H9 (cell line): ENCODE measurements at regions not wholly inside any gene's neighbourhood (a gene's known extent, or its start where the extent isn't known, plus 50 kb on each side); places are given as distances from the start of the nearest gene placed in this dataset.

Source experiments
- DNase-seq: peaks from one replicate; pipeline ENCODE4 v3.0.0-alpha.2; 2017
- H2AFZ ChIP-seq: one replicate; pipeline ENCODE4 v1.6.1; 2013; ENCODE audit warnings: mild to moderate bottlenecking, low read length, control low read depth, moderate library complexity
- H2AK5ac ChIP-seq: 2 replicates; pipeline ENCODE4 v1.6.1; 2013; ENCODE audit warnings: low read length, control low read depth, mixed read lengths; ENCODE audit not compliant: insufficient read length
- H2BK120ac ChIP-seq: one replicate; pipeline ENCODE4 v1.6.1; 2013; ENCODE audit warnings: low read depth, mild to moderate bottlenecking, low read length, control low read depth, inconsistent platforms; ENCODE audit not compliant: poor library complexity, severe bottlenecking
- H2BK12ac ChIP-seq: 2 replicates; pipeline ENCODE4 v1.6.1; 2013; ENCODE audit warnings: low read length, control low read depth, mixed read lengths, low read depth; ENCODE audit not compliant: insufficient read length
- H2BK15ac ChIP-seq: 2 replicates; pipeline ENCODE4 v1.6.1; 2013; ENCODE audit warnings: low read depth, low read length, control low read depth
- H2BK20ac ChIP-seq: one replicate; pipeline ENCODE4 v1.6.1; 2013; ENCODE audit warnings: low read depth, mild to moderate bottlenecking, low read length, control low read depth, inconsistent platforms; ENCODE audit not compliant: poor library complexity, severe bottlenecking
- H2BK5ac ChIP-seq: 2 replicates; pipeline ENCODE4 v1.6.1; 2013; ENCODE audit warnings: low read length, control low read depth, mixed read lengths; ENCODE audit not compliant: insufficient read length
- H3K14ac ChIP-seq: 2 replicates; pipeline ENCODE4 v1.6.1; 2013; ENCODE audit warnings: low read length, control low read depth; ENCODE audit not compliant: insufficient read depth
- H3K18ac ChIP-seq: 2 replicates; pipeline ENCODE4 v1.6.1; 2013; ENCODE audit warnings: low read depth, mild to moderate bottlenecking, mixed read lengths, low read length, control low read depth; ENCODE audit not compliant: insufficient read length
- H3K23ac ChIP-seq: 2 replicates; pipeline ENCODE4 v1.6.1; 2013; ENCODE audit warnings: low read length, control low read depth, mixed read lengths, low read depth; ENCODE audit not compliant: insufficient read length
- H3K23me2 ChIP-seq: 2 replicates; pipeline ENCODE4 v1.6.1; 2013; ENCODE audit warnings: low read depth, mild to moderate bottlenecking, mixed read lengths, low read length, control low read depth; ENCODE audit not compliant: insufficient read length, poor library complexity, severe bottlenecking
- H3K27ac ChIP-seq: 2 replicates; pipeline ENCODE4 v1.5.1; 2013; ENCODE audit warnings: low read length, control low read depth, mixed read lengths, low read depth; ENCODE audit not compliant: insufficient read length
- H3K27me3 ChIP-seq: 2 replicates; pipeline ENCODE4 v1.6.1; 2013; ENCODE audit warnings: low read length, control low read depth, inconsistent platforms; ENCODE audit not compliant: insufficient read depth
- H3K4ac ChIP-seq: 2 replicates; pipeline ENCODE4 v1.6.1; 2013; ENCODE audit warnings: low read depth, mild to moderate bottlenecking, control low read depth, inconsistent platforms, low read length, moderate library complexity
- H3K4me1 ChIP-seq: 2 replicates; pipeline ENCODE4 v1.6.1; 2013; ENCODE audit warnings: low read length, control low read depth, inconsistent platforms; ENCODE audit not compliant: insufficient read depth
- H3K4me2 ChIP-seq: 2 replicates; pipeline ENCODE4 v1.6.1; 2013; ENCODE audit warnings: low read length, control low read depth, mixed read lengths; ENCODE audit not compliant: insufficient read length, insufficient read depth
- H3K56ac ChIP-seq: 2 replicates; pipeline ENCODE4 v1.6.1; 2013; ENCODE audit warnings: low read depth, mild to moderate bottlenecking, mixed read lengths, low read length, control low read depth; ENCODE audit not compliant: insufficient read length
- H3K79me1 ChIP-seq: 2 replicates; pipeline ENCODE4 v1.6.1; 2013; ENCODE audit warnings: low read depth, mild to moderate bottlenecking, moderate library complexity, low read length, control low read depth, inconsistent platforms; ENCODE audit not compliant: insufficient read depth, poor library complexity, severe bottlenecking
- H3K79me2 ChIP-seq: 2 replicates; pipeline ENCODE4 v1.6.1; 2013; ENCODE audit warnings: low read length, control low read depth, inconsistent platforms; ENCODE audit not compliant: insufficient read depth
- H3K9ac ChIP-seq: 2 replicates; pipeline ENCODE4 v1.6.1; 2013; ENCODE audit warnings: low read length, control low read depth, mixed read lengths; ENCODE audit not compliant: insufficient read length; ENCODE audit errors: extremely low read depth
- H3K9me3 ChIP-seq: one replicate; pipeline ENCODE4 v1.6.1; 2013; ENCODE audit warnings: low read depth, low read length, inconsistent platforms; ENCODE audit not compliant: control insufficient read depth
- H3T11ph ChIP-seq: one replicate; pipeline ENCODE4 v1.6.1; 2013; ENCODE audit warnings: mild to moderate bottlenecking, low read length, control low read depth, inconsistent platforms
- H4K20me1 ChIP-seq: one replicate; pipeline ENCODE4 v1.6.1; 2013; ENCODE audit not compliant: control insufficient read depth, insufficient read length, insufficient read depth
- H4K5ac ChIP-seq: 2 replicates; pipeline ENCODE4 v1.6.1; 2013; ENCODE audit warnings: low read depth, mild to moderate bottlenecking, mixed read lengths, low read length, control low read depth; ENCODE audit not compliant: insufficient read length
- H4K8ac ChIP-seq: replicated peaks from 2 replicates; pipeline ENCODE4 v1.6.1; 2013; ENCODE audit warnings: low read length, control low read depth, mixed read lengths, low read depth; ENCODE audit not compliant: insufficient read length
- H4K91ac ChIP-seq: 2 replicates; pipeline ENCODE4 v1.6.1; 2013; ENCODE audit warnings: low read depth, mild to moderate bottlenecking, moderate library complexity, mixed read lengths, low read length, control low read depth; ENCODE audit not compliant: insufficient read length
- H3K27ac Mint-ChIP-seq, 3 experiments: 2 replicates in 2 of 3; 3 replicates in 1 of 3; pipeline ENCODE4 v1.8.0; 2020 to 2021; ENCODE audit warnings: mixed read lengths in 3 of 3, mild to moderate bottlenecking in 1 of 3, moderate library complexity in 1 of 3
- H3K27me3 Mint-ChIP-seq: 2 replicates; pipeline ENCODE4 v1.8.0; 2021; ENCODE audit warnings: low read depth, mild to moderate bottlenecking, moderate library complexity, mixed read lengths
- H3K36me3 Mint-ChIP-seq, 3 experiments: 2 replicates in 2 of 3; 3 replicates in 1 of 3; pipeline ENCODE4 v1.8.0; 2020 to 2021; ENCODE audit warnings: low read depth in 3 of 3, mixed read lengths in 3 of 3; ENCODE audit not compliant: insufficient read depth in 1 of 3
- H3K4me1 Mint-ChIP-seq, 2 experiments: 2 replicates each; pipeline ENCODE4 v1.8.0; 2020; ENCODE audit warnings: mixed read lengths in 2 of 2
- H3K4me3 Mint-ChIP-seq, 2 experiments: 2 replicates in 1 of 2; 3 replicates in 1 of 2; pipeline ENCODE4 v1.8.0; 2020 to 2021; ENCODE audit warnings: mild to moderate bottlenecking in 2 of 2, mixed read lengths in 2 of 2, moderate library complexity in 1 of 2
- H3K9me3 Mint-ChIP-seq, 2 experiments: 2 replicates in 1 of 2; 3 replicates in 1 of 2; pipeline ENCODE4 v1.8.0; 2020; ENCODE audit warnings: mild to moderate bottlenecking in 2 of 2, mixed read lengths in 2 of 2, moderate library complexity in 1 of 2
- CTCF ChIP-seq: fragments of 200-600 bp; sonication (generic); conservative IDR thresholded peaks from 3 replicates; pipeline ENCODE4 v1.8.0; 2021; ENCODE audit warnings: antibody characterized with exemption, mild to moderate bottlenecking
- WGBS: extraction: QIAGEN DNeasy Blood & Tissue Kit; methylation state at CpG from one replicate; pipeline ENCODE4 v1.1.7; 2013; ENCODE audit warnings: missing lambda C conversion rate, low lambda C conversion rate, mixed read lengths; ENCODE audit not compliant: insufficient read length; ENCODE audit errors: extremely low coverage; 5-methylcytosine and 5-hydroxymethylcytosine counted together

- Histone ChIP-seq H3K4ac (no peak overlapping the region), H2AK5ac (no peak overlapping the region), H2BK120ac (no peak overlapping the region), H2BK15ac (no peak overlapping the region), H3K27me3 (no peaks in the 10 kb centered on the region), H3K9ac (no peak overlapping the region), H3K4me2 (no peak overlapping the region), H4K91ac (no peak overlapping the region), H2BK20ac (no peak overlapping the region), H3K4me1 (no peaks in the 10 kb centered on the region), H3K18ac (no peak overlapping the region), H3K27ac (no peak overlapping the region), H4K5ac (no peak overlapping the region), H3K9me3 (no peaks in the 10 kb centered on the region), H4K20me1 (no peaks in the 10 kb centered on the region), H3K23me2 (no peaks in the 10 kb centered on the region), H3K23ac (no peak overlapping the region), H3K14ac (no peak overlapping the region), H2BK5ac (no peak overlapping the region), H4K8ac (no peak overlapping the region), H2BK12ac (no peak overlapping the region), H3K79me2 (no peaks in the 10 kb centered on the region), H3T11ph (no peak overlapping the region), H3K79me1 (no peaks in the 10 kb centered on the region), H2AFZ (no peak overlapping the region), H3K56ac (no peak overlapping the region)
- no peak for TF ChIP-seq CTCF
- 0 out of 4 replicates have a peak, but pooled peaks cover 0 to 2% of the 10 kb centered on the region in 2 experiments for H3K4me1 Mint-ChIP-seq
- H3K9me3 Mint-ChIP-seq: no peaks in the 10 kb centered on the region
- no peak for DNase-seq
- no CpG with 5 or more reads among the region's 2 CpGs for WGBS
- H3K4me3 Mint-ChIP-seq: no peak overlapping the region
- H3K36me3 Mint-ChIP-seq: no peaks in the 10 kb centered on the region
- no peak overlapping the region for H3K27ac Mint-ChIP-seq
- H3K27me3 Mint-ChIP-seq: no peaks in the 10 kb centered on the region
These were observed 436.4 kb downstream of the LRRIQ3 start for GRCh38 chr1:73761559-73761958.
